Activated naive CD4-positive, alpha-beta T cell treated with anti-CD3 and anti-CD28 coated beads, Interleukin-2, amount 50 U/mL, for 24 hours (primary cell): ENCODE measurements at regions not wholly inside any gene's neighbourhood (a gene's known extent, or its start where the extent isn't known, plus 50 kb on each side); places are given as distances from the start of the nearest gene placed in this dataset.
"Not testable (repeated sequence)": the region's sequence is repeated elsewhere in the genome, so short reads cannot be mapped to it uniquely, and the experiment has no call there.

Experiments
- H3K27ac Mint-ChIP-seq: one replicate; pipeline ENCODE4 v1.8.0; 2021; ENCODE audit warnings: mild to moderate bottlenecking, mixed read lengths
- H3K27me3 Mint-ChIP-seq: one replicate; pipeline ENCODE4 v1.8.0; 2021; ENCODE audit warnings: mixed read lengths
- H3K36me3 Mint-ChIP-seq: one replicate; pipeline ENCODE4 v1.8.0; 2021; ENCODE audit warnings: mixed read lengths
- H3K4me1 Mint-ChIP-seq: one replicate; pipeline ENCODE4 v1.8.0; 2021; ENCODE audit warnings: mixed read lengths
- H3K4me3 Mint-ChIP-seq: one replicate; pipeline ENCODE4 v1.8.0; 2021; ENCODE audit warnings: mild to moderate bottlenecking, mixed read lengths
- H3K9me3 Mint-ChIP-seq: one replicate; pipeline ENCODE4 v1.8.0; 2021; ENCODE audit warnings: mixed read lengths

- H3K4me1 Mint-ChIP-seq: no peaks in the 10 kb centered on the region
- H3K4me3 Mint-ChIP-seq: no peak overlapping the region
- H3K36me3 Mint-ChIP-seq: no peaks in the 10 kb centered on the region
- H3K27me3 Mint-ChIP-seq: no peaks in the 10 kb centered on the region
- H3K27ac Mint-ChIP-seq: no peak overlapping the region
- peaks cover 4% of the 10 kb centered on the region for H3K9me3 Mint-ChIP-seq
These were observed 278.2 kb upstream of the ID4 start for GRCh38 chr6:19558934-19559333.

- H3K4me3 Mint-ChIP-seq: no peak overlapping the region
- H3K27ac Mint-ChIP-seq: no peak overlapping the region
- H3K36me3 Mint-ChIP-seq: no peaks in the 10 kb centered on the region
- peaks cover 10% of the 10 kb centered on the region for H3K9me3 Mint-ChIP-seq
- H3K4me1 Mint-ChIP-seq: no peaks in the 10 kb centered on the region
- H3K27me3 Mint-ChIP-seq: no peaks in the 10 kb centered on the region
These were observed 274.7 kb upstream of the ID4 start for GRCh38 chr6:19562468-19562867.

- Mint-ChIP-seq H3K4me3 (no peak overlapping the region), H3K36me3 (no peaks in the 10 kb centered on the region), H3K9me3 (peaks cover 20% of the 10 kb centered on the region), H3K27me3 (peaks cover 3% of the 10 kb centered on the region), H3K4me1 (no peaks in the 10 kb centered on the region), H3K27ac (no peak overlapping the region)
These were observed 267.6 kb upstream of the ID4 start for GRCh38 chr6:19569563-19569962.

GRCh38 chr6:19571176-19571575, 266.0 kb upstream of the ID4 start:
- Mint-ChIP-seq H3K4me1 (no peaks in the 10 kb centered on the region), H3K9me3 (peaks cover 14% of the 10 kb centered on the region), H3K4me3 (no peak overlapping the region), H3K27ac (no peak overlapping the region), H3K27me3 (peaks cover 3% of the 10 kb centered on the region), H3K36me3 (no peaks in the 10 kb centered on the region)

GRCh38 chr6:19578481-19578880, 258.7 kb upstream of the ID4 start:
- no peak overlapping the region for H3K27ac Mint-ChIP-seq
- peaks cover 6% of the 10 kb centered on the region for H3K9me3 Mint-ChIP-seq
- no peaks in the 10 kb centered on the region for H3K36me3 Mint-ChIP-seq
- no peaks in the 10 kb centered on the region for H3K27me3 Mint-ChIP-seq
- H3K4me1 Mint-ChIP-seq: no peaks in the 10 kb centered on the region
- no peak overlapping the region for H3K4me3 Mint-ChIP-seq

GRCh38 chr6:19584207-19584606, 253.0 kb upstream of the ID4 start:
- H3K36me3 Mint-ChIP-seq, H3K27ac Mint-ChIP-seq, H3K9me3 Mint-ChIP-seq, H3K4me3 Mint-ChIP-seq, H3K27me3 Mint-ChIP-seq, H3K4me1 Mint-ChIP-seq: not testable (repeated sequence)

GRCh38 chr6:19587238-19587942, 249.8 kb upstream of the ID4 start:
- H3K27me3 Mint-ChIP-seq: no peaks in the 10 kb centered on the region
- H3K4me1 Mint-ChIP-seq: no peaks in the 10 kb centered on the region
- no peak overlapping the region for H3K27ac Mint-ChIP-seq
- H3K36me3 Mint-ChIP-seq: no peaks in the 10 kb centered on the region
- peaks cover 5% of the 10 kb centered on the region for H3K9me3 Mint-ChIP-seq
- H3K4me3 Mint-ChIP-seq: no peak overlapping the region

- H3K27me3 Mint-ChIP-seq: no peaks in the 10 kb centered on the region
- no peaks in the 10 kb centered on the region for H3K9me3 Mint-ChIP-seq
- no peak overlapping the region for H3K27ac Mint-ChIP-seq
- H3K36me3 Mint-ChIP-seq: no peaks in the 10 kb centered on the region
- no peak overlapping the region for H3K4me3 Mint-ChIP-seq
- no peaks in the 10 kb centered on the region for H3K4me1 Mint-ChIP-seq
These were observed 246.6 kb upstream of the ID4 start for GRCh38 chr6:19590501-19591131.

- H3K27ac Mint-ChIP-seq: no peak overlapping the region
- no peak overlapping the region for H3K4me3 Mint-ChIP-seq
- no peaks in the 10 kb centered on the region for H3K36me3 Mint-ChIP-seq
- H3K27me3 Mint-ChIP-seq: no peaks in the 10 kb centered on the region
- no peaks in the 10 kb centered on the region for H3K9me3 Mint-ChIP-seq
- H3K4me1 Mint-ChIP-seq: no peaks in the 10 kb centered on the region
These were observed 239.3 kb upstream of the ID4 start for GRCh38 chr6:19597809-19598320.

GRCh38 chr6:19599796-19600464, 237.2 kb upstream of the ID4 start:
- Mint-ChIP-seq H3K4me1 (no peaks in the 10 kb centered on the region), H3K36me3 (no peaks in the 10 kb centered on the region), H3K9me3 (no peaks in the 10 kb centered on the region), H3K27me3 (no peaks in the 10 kb centered on the region), H3K4me3 (no peak overlapping the region), H3K27ac (no peak overlapping the region)

GRCh38 chr6:19602434-19603013, 234.6 kb upstream of the ID4 start:
- H3K27me3 Mint-ChIP-seq: no peaks in the 10 kb centered on the region
- H3K27ac Mint-ChIP-seq: no peak overlapping the region
- no peaks in the 10 kb centered on the region for H3K9me3 Mint-ChIP-seq
- H3K36me3 Mint-ChIP-seq: no peaks in the 10 kb centered on the region
- no peaks in the 10 kb centered on the region for H3K4me1 Mint-ChIP-seq
- no peak overlapping the region for H3K4me3 Mint-ChIP-seq

- Mint-ChIP-seq H3K4me3 (no peak overlapping the region), H3K27me3 (no peaks in the 10 kb centered on the region), H3K9me3 (no peaks in the 10 kb centered on the region), H3K4me1 (no peaks in the 10 kb centered on the region), H3K36me3 (no peaks in the 10 kb centered on the region), H3K27ac (no peak overlapping the region)
These were observed 233.4 kb upstream of the ID4 start for GRCh38 chr6:19603721-19604120.

- H3K4me3 Mint-ChIP-seq: no peak overlapping the region
- no peaks in the 10 kb centered on the region for H3K27me3 Mint-ChIP-seq
- no peaks in the 10 kb centered on the region for H3K9me3 Mint-ChIP-seq
- H3K27ac Mint-ChIP-seq: no peak overlapping the region
- no peaks in the 10 kb centered on the region for H3K36me3 Mint-ChIP-seq
- H3K4me1 Mint-ChIP-seq: no peaks in the 10 kb centered on the region
These were observed 231.5 kb upstream of the ID4 start for GRCh38 chr6:19605624-19606023.

GRCh38 chr6:19608546-19608945, 228.6 kb upstream of the ID4 start:
- H3K4me3 Mint-ChIP-seq: no peak overlapping the region
- H3K4me1 Mint-ChIP-seq: no peaks in the 10 kb centered on the region
- H3K9me3 Mint-ChIP-seq: no peaks in the 10 kb centered on the region
- peaks cover 1% of the 10 kb centered on the region for H3K27me3 Mint-ChIP-seq
- no peak overlapping the region for H3K27ac Mint-ChIP-seq
- H3K36me3 Mint-ChIP-seq: no peaks in the 10 kb centered on the region

- no peaks in the 10 kb centered on the region for H3K36me3 Mint-ChIP-seq
- H3K9me3 Mint-ChIP-seq: no peaks in the 10 kb centered on the region
These were observed 227.1 kb upstream of the ID4 start for GRCh38 chr6:19609972-19610641.

More at GRCh38 chr6:19609972-19610641, 227.1 kb upstream of the ID4 start:
- H3K27ac Mint-ChIP-seq: no peak overlapping the region
- no peaks in the 10 kb centered on the region for H3K4me1 Mint-ChIP-seq
- no peak overlapping the region for H3K4me3 Mint-ChIP-seq
- H3K27me3 Mint-ChIP-seq: peaks cover 1% of the 10 kb centered on the region
